ENCODE measurements at regions not wholly inside any gene's neighbourhood (a gene's known extent, or its start where the extent isn't known, plus 50 kb on each side); places are given as distances from the start of the nearest gene placed in this dataset.
"Not testable (repeated sequence)": the region's sequence is repeated elsewhere in the genome, so short reads cannot be mapped to it uniquely, and the experiment has no call there.

GRCh38 chr11:90434858-90435257 is 212.0 kb upstream of the CHORDC1 start:
- H3K9me3 ChIP-seq, result no peaks in the 10 kb centered on the region
- H3K36me3 ChIP-seq, result no peaks in the 10 kb centered on the region
- ATAC-seq, result no peak
- H3K27me3 ChIP-seq, result no peaks in the 10 kb centered on the region
- no peak overlapping the region for H3K4me3 ChIP-seq
- H3K4me1 ChIP-seq, result no peaks in the 10 kb centered on the region
- no peak overlapping the region for H3K27ac ChIP-seq
- TF ChIP-seq CTCF (IDR thresholded peaks at IDR 0.05), result peak in 3 of 4 experiments; percentile 15 to 37 (median 34)
- no peak for TF ChIP-seq POLR2A (IDR thresholded peaks at IDR 0.05)

- Histone ChIP-seq H3K27ac (no peak overlapping the region), H3K4me3 (no peak overlapping the region), H3K4me1 (no peaks in the 10 kb centered on the region), H3K9me3 (no peaks in the 10 kb centered on the region), H3K36me3 (no peaks in the 10 kb centered on the region), H3K27me3 (no peaks in the 10 kb centered on the region)
- TF ChIP-seq CTCF (IDR thresholded peaks at IDR 0.05), result no peak
- TF ChIP-seq POLR2AphosphoS5 (IDR thresholded peaks at IDR 0.05), result no peak
- no peak for TF ChIP-seq EP300 (IDR thresholded peaks at IDR 0.05)
- TF ChIP-seq POLR2A (IDR thresholded peaks at IDR 0.05), result no peak
- no peak for ATAC-seq
Observed at GRCh38 chr11:90428836-90429235, 206.0 kb upstream of the CHORDC1 start.

- 74 to 92% methylated on average over 2 to 5 of the region's 5 CpGs for WGBS, 2 donors (ENCODE audit: low coverage in 1 of 2)
- H3K9me3 ChIP-seq, result no peaks in the 10 kb centered on the region
- ATAC-seq, result no peak
- no peak overlapping the region for H3K27ac ChIP-seq
- peaks cover 0 to 7% (median 0%) of the 10 kb centered on the region in 3 donors for H3K4me1 ChIP-seq
- no peak for TF ChIP-seq POLR2A (IDR thresholded peaks at IDR 0.05)
- no peak for TF ChIP-seq POLR2AphosphoS5 (IDR thresholded peaks at IDR 0.05)
- TF ChIP-seq EP300 (IDR thresholded peaks at IDR 0.05), result no peak
- no peak for TF ChIP-seq CTCF (IDR thresholded peaks at IDR 0.05)
- H3K4me3 ChIP-seq, result no peak overlapping the region
- no peaks in the 10 kb centered on the region for H3K36me3 ChIP-seq
- no peaks in the 10 kb centered on the region for H3K27me3 ChIP-seq
Observed at GRCh38 chr11:90426442-90426841, 203.6 kb upstream of the CHORDC1 start.

- 5 to 17% methylated on average over 1 of the region's 1 CpG for WGBS, 2 donors (ENCODE audit: low coverage in 1 of 2)
- Histone ChIP-seq H3K4me3 (no peak overlapping the region), H3K4me1 (peaks cover 0 to 7% (median 0%) of the 10 kb centered on the region in 3 donors), H3K9me3 (no peaks in the 10 kb centered on the region), H3K27me3 (no peaks in the 10 kb centered on the region), H3K36me3 (no peaks in the 10 kb centered on the region), H3K27ac (no peak overlapping the region)
- no peak for TF ChIP-seq POLR2A (IDR thresholded peaks at IDR 0.05)
- no peak for TF ChIP-seq POLR2AphosphoS5 (IDR thresholded peaks at IDR 0.05)
- no peak for TF ChIP-seq CTCF (IDR thresholded peaks at IDR 0.05)
- no peak for TF ChIP-seq EP300 (IDR thresholded peaks at IDR 0.05)
- no peak for ATAC-seq
Observed at GRCh38 chr11:90423378-90423777, 200.5 kb upstream of the CHORDC1 start.

- not testable (repeated sequence) for H3K27ac ChIP-seq, H3K36me3 ChIP-seq, H3K9me3 ChIP-seq, ATAC-seq, H3K4me3 ChIP-seq, H3K4me1 ChIP-seq, H3K27me3 ChIP-seq
- WGBS, 2 donors (ENCODE audit: low coverage in 1 of 2), result 74 to 82% methylated on average over 9 of the region's 9 CpGs
Observed at GRCh38 chr11:90422787-90423186, 199.9 kb upstream of the CHORDC1 start.

GRCh38 chr11:90414221-90414620 is 191.4 kb upstream of the CHORDC1 start:
- 78 to 90% methylated on average over 2 of the region's 2 CpGs for WGBS, 2 donors (ENCODE audit: low coverage in 1 of 2)
- no peaks in the 10 kb centered on the region for H3K9me3 ChIP-seq
- no peak overlapping the region for H3K27ac ChIP-seq
- no peaks in the 10 kb centered on the region for H3K36me3 ChIP-seq
- no peak for ATAC-seq
- H3K4me3 ChIP-seq, result no peak overlapping the region
- H3K27me3 ChIP-seq, result no peaks in the 10 kb centered on the region
- H3K4me1 ChIP-seq, result no peaks in the 10 kb centered on the region
- TF ChIP-seq POLR2A (IDR thresholded peaks at IDR 0.05) (no peak), POLR2AphosphoS5 (IDR thresholded peaks at IDR 0.05) (no peak), EP300 (IDR thresholded peaks at IDR 0.05) (no peak), CTCF (IDR thresholded peaks at IDR 0.05) (no peak)
